NB4 (cell line): ENCODE measurements at regions not wholly inside any gene's neighbourhood (a gene's known extent, or its start where the extent isn't known, plus 50 kb on each side); places are given as distances from the start of the nearest gene placed in this dataset.

Experiments used
- POLR2A ChIP-seq: IDR thresholded peaks from 2 replicates; pipeline ENCODE4 v1.6.1; 2011; ENCODE audit warnings: mild to moderate bottlenecking; ENCODE audit not compliant: insufficient read length; ENCODE audit errors: extremely low read depth
- TF ChIP-seq, protein P1 (sequence below): IDR thresholded peaks from one replicate; pipeline ENCODE4 v1.5.1; 2012; ENCODE audit warnings: low read depth, low read length
- TF ChIP-seq, protein P2 (sequence below): IDR thresholded peaks from 2 replicates; pipeline ENCODE4 v1.6.1; 2011; ENCODE audit warnings: low read depth, low read length

GRCh38 chr10:128377364-128377987 is 251.3 kb upstream of the MKI67 start:
- TF ChIP-seq, protein P1, sequence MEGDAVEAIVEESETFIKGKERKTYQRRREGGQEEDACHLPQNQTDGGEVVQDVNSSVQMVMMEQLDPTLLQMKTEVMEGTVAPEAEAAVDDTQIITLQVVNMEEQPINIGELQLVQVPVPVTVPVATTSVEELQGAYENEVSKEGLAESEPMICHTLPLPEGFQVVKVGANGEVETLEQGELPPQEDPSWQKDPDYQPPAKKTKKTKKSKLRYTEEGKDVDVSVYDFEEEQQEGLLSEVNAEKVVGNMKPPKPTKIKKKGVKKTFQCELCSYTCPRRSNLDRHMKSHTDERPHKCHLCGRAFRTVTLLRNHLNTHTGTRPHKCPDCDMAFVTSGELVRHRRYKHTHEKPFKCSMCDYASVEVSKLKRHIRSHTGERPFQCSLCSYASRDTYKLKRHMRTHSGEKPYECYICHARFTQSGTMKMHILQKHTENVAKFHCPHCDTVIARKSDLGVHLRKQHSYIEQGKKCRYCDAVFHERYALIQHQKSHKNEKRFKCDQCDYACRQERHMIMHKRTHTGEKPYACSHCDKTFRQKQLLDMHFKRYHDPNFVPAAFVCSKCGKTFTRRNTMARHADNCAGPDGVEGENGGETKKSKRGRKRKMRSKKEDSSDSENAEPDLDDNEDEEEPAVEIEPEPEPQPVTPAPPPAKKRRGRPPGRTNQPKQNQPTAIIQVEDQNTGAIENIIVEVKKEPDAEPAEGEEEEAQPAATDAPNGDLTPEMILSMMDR: no peak
- TF ChIP-seq POLR2A: no peak
- TF ChIP-seq, protein P2, sequence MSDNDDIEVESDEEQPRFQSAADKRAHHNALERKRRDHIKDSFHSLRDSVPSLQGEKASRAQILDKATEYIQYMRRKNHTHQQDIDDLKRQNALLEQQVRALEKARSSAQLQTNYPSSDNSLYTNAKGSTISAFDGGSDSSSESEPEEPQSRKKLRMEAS: no peak
